Smooth muscle cell (in vitro differentiated cells): ENCODE measurements at regions not wholly inside any gene's neighbourhood (a gene's known extent, or its start where the extent isn't known, plus 50 kb on each side); places are given as distances from the start of the nearest gene placed in this dataset.

Source experiments
- DNase-seq: peaks from one replicate; lab custom pipeline; 2025; ENCODE audit not compliant: unreplicated experiment; lab: John Stamatoyannopoulos, UW
- H2AFZ ChIP-seq: fragments of 200-600 bp; sonication (generic); 2 replicates; pipeline ENCODE4 v1.6.0; 2016; ENCODE audit warnings: antibody characterized with exemption, low read depth, mild to moderate bottlenecking
- H3F3A ChIP-seq: fragments of 200-600 bp; sonication (generic); 2 replicates; pipeline ENCODE4 v1.6.0; 2017; ENCODE audit warnings: antibody characterized with exemption, low read depth
- H3K27ac ChIP-seq: fragments of 200-600 bp; sonication (generic); 2 replicates; pipeline ENCODE4 v1.5.1; 2016; ENCODE audit warnings: low read depth, mild to moderate bottlenecking
- H3K27me3 ChIP-seq: fragments of 200-600 bp; sonication (generic); 2 replicates; pipeline ENCODE4 v1.6.1; 2016; ENCODE audit warnings: low read depth, mild to moderate bottlenecking
- H3K36me3 ChIP-seq: fragments of 200-600 bp; sonication (generic); 2 replicates; pipeline ENCODE4 v1.5.1; 2016; ENCODE audit warnings: low read depth
- H3K4me1 ChIP-seq: fragments of 200-600 bp; sonication (generic); 2 replicates; pipeline ENCODE4 v1.5.1; 2016; ENCODE audit warnings: low read depth
- H3K4me2 ChIP-seq: fragments of 200-600 bp; sonication (generic); 2 replicates; pipeline ENCODE4 v1.6.0; 2016; ENCODE audit warnings: mild to moderate bottlenecking
- H3K4me3 ChIP-seq: fragments of 200-600 bp; sonication (generic); 2 replicates; pipeline ENCODE4 v1.5.1; 2016; ENCODE audit warnings: mild to moderate bottlenecking
- H3K79me2 ChIP-seq: fragments of 200-600 bp; sonication (generic); 2 replicates; pipeline ENCODE4 v1.6.0; 2016; ENCODE audit warnings: low read depth, mild to moderate bottlenecking
- H3K9ac ChIP-seq: fragments of 200-600 bp; sonication (generic); 2 replicates; pipeline ENCODE4 v1.6.0; 2016; ENCODE audit warnings: low read depth
- H3K9me3 ChIP-seq: fragments of 200-600 bp; sonication (generic); replicated peaks from 2 replicates; pipeline ENCODE4 v1.5.1; 2016; ENCODE audit warnings: low read depth
- H4K20me1 ChIP-seq: fragments of 200-600 bp; sonication (generic); 2 replicates; pipeline ENCODE4 v1.6.0; 2016; ENCODE audit warnings: low read depth
- CTCF ChIP-seq: fragments of 200-600 bp; sonication (generic); IDR thresholded peaks from 2 replicates; pipeline ENCODE4 v1.5.1; 2017; ENCODE audit warnings: borderline replicate concordance, mild to moderate bottlenecking, antibody characterized with exemption; ENCODE audit not compliant: insufficient read depth, poor library complexity, severe bottlenecking
- WGBS: methylation state at CpG from one replicate; pipeline ENCODE4 v1.1.7; 2016; ENCODE audit warnings: low lambda C conversion rate; 5-methylcytosine and 5-hydroxymethylcytosine counted together

DNA sequence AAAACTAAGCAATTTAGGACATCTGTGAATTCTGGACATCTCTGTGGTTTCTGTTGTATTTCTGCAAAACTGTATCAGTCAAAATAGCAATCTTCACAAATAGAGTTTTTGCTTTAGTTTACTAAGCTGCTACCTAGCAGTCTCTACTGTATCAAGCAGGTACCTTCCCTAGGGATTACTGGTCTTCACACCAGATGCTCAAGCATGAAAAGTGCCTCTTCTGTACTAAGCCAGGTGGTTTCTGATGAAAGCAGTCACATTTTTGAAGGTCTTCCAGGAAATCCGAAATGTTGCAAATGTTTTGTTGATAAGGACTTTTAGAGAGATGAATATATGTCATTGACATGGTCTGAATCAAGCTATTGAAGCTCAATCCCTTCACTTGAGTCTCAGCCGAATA is 540.0 kb downstream of the KCTD16 start:
- no peak overlapping the region for H3K4me2 ChIP-seq
- DNase-seq, result no peak
- no peak overlapping the region for H3K27ac ChIP-seq
- H2AFZ ChIP-seq, result no peak overlapping the region
- TF ChIP-seq CTCF, result no peak
- H3K4me1 ChIP-seq, result no peaks in the 10 kb centered on the region
- no peaks in the 10 kb centered on the region for H4K20me1 ChIP-seq
- no peaks in the 10 kb centered on the region for H3K27me3 ChIP-seq
- no peaks in the 10 kb centered on the region for H3F3A ChIP-seq
- H3K9me3 ChIP-seq, result no peaks in the 10 kb centered on the region
- no peaks in the 10 kb centered on the region for H3K79me2 ChIP-seq
- H3K36me3 ChIP-seq, result no peaks in the 10 kb centered on the region
- no peak overlapping the region for H3K9ac ChIP-seq
- H3K4me3 ChIP-seq, result no peak overlapping the region
- 93% methylated on average over 2 of the region's 2 CpGs for WGBS

- no peaks in the 10 kb centered on the region for H3F3A ChIP-seq
- no peak overlapping the region for H3K4me3 ChIP-seq
- no peaks in the 10 kb centered on the region for H3K36me3 ChIP-seq
- no peaks in the 10 kb centered on the region for H3K27me3 ChIP-seq
- 67% methylated on average over 1 of the region's 1 CpG for WGBS
- no peak overlapping the region for H3K27ac ChIP-seq
- H2AFZ ChIP-seq, result no peak overlapping the region
- no peak for DNase-seq
- no peaks in the 10 kb centered on the region for H3K9me3 ChIP-seq
- H3K4me1 ChIP-seq, result no peaks in the 10 kb centered on the region
- TF ChIP-seq CTCF, result no peak
- no peaks in the 10 kb centered on the region for H4K20me1 ChIP-seq
- H3K9ac ChIP-seq, result no peak overlapping the region
- no peaks in the 10 kb centered on the region for H3K79me2 ChIP-seq
- H3K4me2 ChIP-seq, result no peak overlapping the region
These were observed 533.1 kb downstream of the KCTD16 start for GRCh38 chr5:144703776-144704175.

DNA sequence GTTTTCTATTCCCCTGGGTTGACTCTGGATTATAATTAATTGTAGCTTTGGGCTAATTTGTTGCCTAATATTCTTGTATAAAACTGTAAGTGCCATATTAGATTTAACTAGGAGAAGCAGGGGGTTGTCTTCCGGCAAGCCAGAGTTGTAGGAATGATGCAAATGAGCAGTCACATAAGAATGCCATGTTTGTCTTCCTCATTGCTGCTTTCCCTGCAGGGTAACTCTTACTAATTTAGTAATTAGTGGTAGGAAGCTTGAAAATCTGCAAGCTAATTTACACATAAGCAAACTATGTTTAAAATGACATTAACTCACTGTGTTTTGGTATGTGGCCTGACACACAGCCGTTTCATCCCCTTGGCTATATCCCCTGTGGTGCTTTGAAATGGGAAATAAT is 527.8 kb downstream of the KCTD16 start:
- Histone ChIP-seq H3K27ac (peak overlapping the region; percentile 80), H3K4me1 (peaks cover 6% of the 10 kb centered on the region), H3K4me3 (no peak overlapping the region), H3K9ac (peak overlapping the region; percentile 27), H3K4me2 (peak overlapping the region; percentile 53), H3K36me3 (no peaks in the 10 kb centered on the region), H2AFZ (no peak overlapping the region), H4K20me1 (no peaks in the 10 kb centered on the region), H3F3A (peaks cover 3% of the 10 kb centered on the region), H3K27me3 (no peaks in the 10 kb centered on the region), H3K9me3 (no peaks in the 10 kb centered on the region), H3K79me2 (no peaks in the 10 kb centered on the region)
- 38% methylated on average over 2 of the region's 2 CpGs for WGBS
- DNase-seq, result no peak
- no peak for TF ChIP-seq CTCF

DNA sequence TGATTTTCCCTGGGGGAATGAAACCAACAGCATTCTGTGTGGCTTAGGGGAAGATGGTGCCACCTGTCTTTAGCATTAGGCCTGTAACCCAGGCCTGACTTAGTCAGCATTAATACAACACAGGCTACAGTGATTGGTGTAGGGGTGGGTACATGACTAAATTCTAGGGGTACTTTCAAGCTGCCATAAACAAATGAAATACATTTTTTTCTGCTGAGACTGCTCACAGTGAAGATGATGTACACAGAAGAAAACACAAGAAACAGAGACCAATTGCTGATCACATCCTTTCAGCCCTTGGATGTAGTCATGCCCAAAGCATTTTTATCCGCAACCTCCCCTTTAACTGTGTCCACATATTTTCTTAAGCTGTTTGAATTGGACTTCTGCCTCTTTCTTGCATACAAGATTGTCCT is 527.2 kb downstream of the KCTD16 start:
- Histone ChIP-seq H3K36me3 (no peaks in the 10 kb centered on the region), H2AFZ (no peak overlapping the region), H3K79me2 (no peaks in the 10 kb centered on the region), H3K9ac (no peak overlapping the region), H3K4me1 (peaks cover 6% of the 10 kb centered on the region), H3K4me2 (no peak overlapping the region), H3K27me3 (no peaks in the 10 kb centered on the region), H3K27ac (peak overlapping the region; percentile 80), H3F3A (peaks cover 3% of the 10 kb centered on the region), H4K20me1 (no peaks in the 10 kb centered on the region), H3K9me3 (no peaks in the 10 kb centered on the region), H3K4me3 (no peak overlapping the region)
- 26% methylated on average over 1 of the region's 1 CpG for WGBS
- TF ChIP-seq CTCF, result no peak
- DNase-seq, result no peak
